ENCODE measurements at regions not wholly inside any gene's neighbourhood (a gene's known extent, or its start where the extent isn't known, plus 50 kb on each side); places are given as distances from the start of the nearest gene placed in this dataset.

- intact Hi-C loops (cut with DNase I) = no loop called here
- WGBS, 3 donors = 64 to 71% (median 68%) methylated on average over 5 of the region's 5 CpGs
- Histone ChIP-seq H3K4me3 (no peak overlapping the region), H3K27me3 (ENCODE audit: insufficient read depth in 3 of 3, low read length in 2 of 3) (no peaks in the 10 kb centered on the region), H3K4me1 (no peaks in the 10 kb centered on the region), H3K36me3 (ENCODE audit: insufficient read depth in 1 of 2, low read depth in 1 of 2) (no peaks in the 10 kb centered on the region), H3K27ac (no peak overlapping the region), H3K9me3 (no peaks in the 10 kb centered on the region)
- no peak for TF ChIP-seq CTCF (IDR thresholded peaks at IDR 0.05)
- DNase-seq (no peak), ATAC-seq (no peak)
Observed at GRCh38 chr11:104830508-104830907, 67.8 kb downstream of the CASP12 start.

- H3K4me3 ChIP-seq = no peak overlapping the region
- no peaks in the 10 kb centered on the region for H3K27me3 ChIP-seq (ENCODE audit: insufficient read depth in 3 of 3, low read length in 2 of 3)
- intact Hi-C loops (cut with DNase I) = no loop called here
- WGBS, 3 donors = 22 to 36% (median 24%) methylated on average over 2 of the region's 2 CpGs
- no peak overlapping the region for H3K27ac ChIP-seq
- no peaks in the 10 kb centered on the region for H3K36me3 ChIP-seq (ENCODE audit: insufficient read depth in 1 of 2, low read depth in 1 of 2)
- no peaks in the 10 kb centered on the region for H3K4me1 ChIP-seq
- no peak for TF ChIP-seq CTCF (IDR thresholded peaks at IDR 0.05)
- DNase-seq (no peak), ATAC-seq (no peak)
- H3K9me3 ChIP-seq = no peaks in the 10 kb centered on the region
Observed at GRCh38 chr11:104830080-104830479, 68.2 kb downstream of the CASP12 start.

GRCh38 chr11:104826772-104827171, 71.5 kb downstream of the CASP12 start:
- Histone ChIP-seq H3K36me3 (ENCODE audit: insufficient read depth in 1 of 2, low read depth in 1 of 2) (no peaks in the 10 kb centered on the region), H3K27me3 (ENCODE audit: insufficient read depth in 3 of 3, low read length in 2 of 3) (no peaks in the 10 kb centered on the region), H3K9me3 (no peaks in the 10 kb centered on the region), H3K4me3 (no peak overlapping the region), H3K27ac (no peak overlapping the region), H3K4me1 (no peaks in the 10 kb centered on the region)
- no peak for TF ChIP-seq CTCF (IDR thresholded peaks at IDR 0.05)
- 90 to 95% (median 95%) methylated on average over 1 of the region's 1 CpG for WGBS, 3 donors
- intact Hi-C loops (cut with DNase I) = no loop called here
- DNase-seq = no peak
- no peak for ATAC-seq

GRCh38 chr11:104823657-104824056, 74.6 kb downstream of the CASP12 start:
- no peak for DNase-seq
- TF ChIP-seq CTCF (IDR thresholded peaks at IDR 0.05) = peak; percentile 14
- intact Hi-C loops (cut with DNase I) = no loop called here
- no peaks in the 10 kb centered on the region for H3K36me3 ChIP-seq (ENCODE audit: insufficient read depth in 1 of 2, low read depth in 1 of 2)
- H3K27me3 ChIP-seq (ENCODE audit: insufficient read depth in 3 of 3, low read length in 2 of 3) = no peaks in the 10 kb centered on the region
- H3K27ac ChIP-seq = no peak overlapping the region
- H3K4me1 ChIP-seq = no peaks in the 10 kb centered on the region
- 79 to 93% (median 87%) methylated on average over 1 of the region's 1 CpG for WGBS, 3 donors
- H3K4me3 ChIP-seq = no peak overlapping the region
- H3K9me3 ChIP-seq = no peaks in the 10 kb centered on the region
- no peak for ATAC-seq

GRCh38 chr11:104820431-104820830, 77.8 kb downstream of the CASP12 start:
- Histone ChIP-seq H3K4me3 (no peak overlapping the region), H3K9me3 (no peaks in the 10 kb centered on the region), H3K27me3 (ENCODE audit: insufficient read depth in 3 of 3, low read length in 2 of 3) (no peaks in the 10 kb centered on the region), H3K27ac (no peak overlapping the region), H3K4me1 (no peaks in the 10 kb centered on the region), H3K36me3 (ENCODE audit: insufficient read depth in 1 of 2, low read depth in 1 of 2) (no peaks in the 10 kb centered on the region)
- TF ChIP-seq CTCF (IDR thresholded peaks at IDR 0.05) = no peak
- no peak for DNase-seq
- intact Hi-C loops (cut with DNase I) = no loop called here
- no peak for ATAC-seq
- WGBS, 3 donors = 84 to 94% (median 94%) methylated on average over 2 of the region's 2 CpGs
